NB4 (cell line): ENCODE measurements at regions not wholly inside any gene's neighbourhood (a gene's known extent, or its start where the extent isn't known, plus 50 kb on each side); places are given as distances from the start of the nearest gene placed in this dataset.

Source experiments
- DNase-seq: peaks from one replicate; pipeline ENCODE4 v3.0.0; 2010; ENCODE audit warnings: low read depth
- H3K4me3 ChIP-seq: one replicate; pipeline ENCODE4 v1.5.1; 2011; ENCODE audit warnings: mild to moderate bottlenecking, low read depth, low read length, moderate library complexity
- CTCF ChIP-seq: IDR thresholded peaks from one replicate; pipeline ENCODE4 v1.5.1; 2012; ENCODE audit warnings: low read depth, low read length
- MAX ChIP-seq: IDR thresholded peaks from 2 replicates; pipeline ENCODE4 v1.6.1; 2011; ENCODE audit warnings: low read depth, low read length
- MYC ChIP-seq: IDR thresholded peaks from 2 replicates; pipeline ENCODE4 v1.6.1; 2011; ENCODE audit warnings: low read depth, low read length
- POLR2A ChIP-seq: IDR thresholded peaks from 2 replicates; pipeline ENCODE4 v1.6.1; 2011; ENCODE audit warnings: mild to moderate bottlenecking; ENCODE audit not compliant: insufficient read length; ENCODE audit errors: extremely low read depth

- DNase-seq = no peak
- TF ChIP-seq MAX = no peak
- no peak for TF ChIP-seq CTCF
- H3K4me3 ChIP-seq = no peak overlapping the region
Observed at GRCh38 chr3:40608091-40608490, 83.3 kb downstream of the ZNF621 start.

GRCh38 chr3:40613306-40613705 lies 88.5 kb downstream of the ZNF621 start:
- TF ChIP-seq POLR2A (no peak), CTCF (no peak)
- no peak for DNase-seq
- no peak overlapping the region for H3K4me3 ChIP-seq

GRCh38 chr3:40615110-40615915 lies 90.6 kb downstream of the ZNF621 start:
- no peak overlapping the region for H3K4me3 ChIP-seq
- no peak for DNase-seq
- TF ChIP-seq MAX (no peak), MYC (no peak), CTCF (no peak), POLR2A (no peak)

- DNase-seq = no peak
- no peak for TF ChIP-seq MYC
- no peak for TF ChIP-seq POLR2A
- no peak for TF ChIP-seq CTCF
- TF ChIP-seq MAX = no peak
- no peak overlapping the region for H3K4me3 ChIP-seq
Observed at GRCh38 chr3:40615918-40616819, 91.4 kb downstream of the ZNF621 start.

- no peak for DNase-seq
- no peak overlapping the region for H3K4me3 ChIP-seq
- TF ChIP-seq MYC = no peak
Observed at GRCh38 chr3:40617084-40617483, 92.3 kb downstream of the ZNF621 start.

GRCh38 chr3:40618158-40618557 lies 93.4 kb downstream of the ZNF621 start:
- no peak for DNase-seq
- no peak for TF ChIP-seq MYC
- TF ChIP-seq CTCF = no peak
- no peak for TF ChIP-seq MAX
- no peak for TF ChIP-seq POLR2A
- no peak overlapping the region for H3K4me3 ChIP-seq
